ENCODE measurements at regions not wholly inside any gene's neighbourhood (a gene's known extent, or its start where the extent isn't known, plus 50 kb on each side); places are given as distances from the start of the nearest gene placed in this dataset.

- H3K9me3 ChIP-seq (ENCODE audit: control insufficient read depth in 1 of 2, insufficient read depth in 1 of 2, low read depth in 1 of 2, low read length in 2 of 2), result no peaks in the 10 kb centered on the region
- intact Hi-C loops (cut with micrococcal nuclease), result no loop called here
- H3K27ac ChIP-seq (ENCODE audit: low read depth, low read length), result no peak overlapping the region
- no peak for ATAC-seq
- H3K4me1 ChIP-seq (ENCODE audit: control insufficient read depth in 1 of 2, insufficient read depth in 2 of 2, low read length in 2 of 2), result no peaks in the 10 kb centered on the region
- H3K9me2 ChIP-seq (ENCODE audit: insufficient read depth), result 0 out of 2 replicates have a peak, but pooled peaks cover 6% of the 10 kb centered on the region
- H3K9ac ChIP-seq (ENCODE audit: low read length), result no peak overlapping the region
- ChIA-PET RAD21 (ENCODE audit: low non-redundant PET in 1 of 2, low total read pairs in 2 of 2, uncharacterized antibody in 2 of 2, unreplicated experiment in 2 of 2) (no interaction called here), POLR2A (no interaction called here), CTCF (no interaction called here)
- no peaks in the 10 kb centered on the region for H3K36me3 ChIP-seq (ENCODE audit: control insufficient read depth in 1 of 2, insufficient read depth in 2 of 2, low read length in 2 of 2)
- no TSS peak for BruUV-seq (replicated peaks)
- no peak for DNase-seq (ENCODE audit: low read depth, low spot score)
- H3K79me2 ChIP-seq (ENCODE audit: insufficient read depth, low read length), result no peaks in the 10 kb centered on the region
- no peaks in the 10 kb centered on the region for H3K27me3 ChIP-seq (ENCODE audit: insufficient read depth, low read length)
- TF ChIP-seq, protein P1, sequence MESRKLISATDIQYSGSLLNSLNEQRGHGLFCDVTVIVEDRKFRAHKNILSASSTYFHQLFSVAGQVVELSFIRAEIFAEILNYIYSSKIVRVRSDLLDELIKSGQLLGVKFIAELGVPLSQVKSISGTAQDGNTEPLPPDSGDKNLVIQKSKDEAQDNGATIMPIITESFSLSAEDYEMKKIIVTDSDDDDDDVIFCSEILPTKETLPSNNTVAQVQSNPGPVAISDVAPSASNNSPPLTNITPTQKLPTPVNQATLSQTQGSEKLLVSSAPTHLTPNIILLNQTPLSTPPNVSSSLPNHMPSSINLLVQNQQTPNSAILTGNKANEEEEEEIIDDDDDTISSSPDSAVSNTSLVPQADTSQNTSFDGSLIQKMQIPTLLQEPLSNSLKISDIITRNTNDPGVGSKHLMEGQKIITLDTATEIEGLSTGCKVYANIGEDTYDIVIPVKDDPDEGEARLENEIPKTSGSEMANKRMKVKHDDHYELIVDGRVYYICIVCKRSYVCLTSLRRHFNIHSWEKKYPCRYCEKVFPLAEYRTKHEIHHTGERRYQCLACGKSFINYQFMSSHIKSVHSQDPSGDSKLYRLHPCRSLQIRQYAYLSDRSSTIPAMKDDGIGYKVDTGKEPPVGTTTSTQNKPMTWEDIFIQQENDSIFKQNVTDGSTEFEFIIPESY (IDR thresholded peaks at IDR 0.05; ENCODE audit: extremely low read depth, insufficient replicate concordance, low read length), result no peak
- TF ChIP-seq YY1 (IDR thresholded peaks at IDR 0.05; ENCODE audit: extremely low read depth, insufficient replicate concordance, low read depth, low read length), result no peak
- TF ChIP-seq SRF (IDR thresholded peaks at IDR 0.05; ENCODE audit: low read depth), result no peak
- TF ChIP-seq RAD21 (IDR thresholded peaks at IDR 0.05; ENCODE audit: low read depth), result no peak
- TF ChIP-seq ELF1 (IDR thresholded peaks at IDR 0.05; ENCODE audit: borderline replicate concordance, low read depth), result no peak
- no peak for TF ChIP-seq CEBPB (IDR thresholded peaks at IDR 0.05; ENCODE audit: low read depth)
- TF ChIP-seq POLR2A (IDR thresholded peaks at IDR 0.05; ENCODE audit: borderline replicate concordance, extremely low read depth, insufficient read depth, insufficient read length), result no peak
- no peak for TF ChIP-seq SIN3A (IDR thresholded peaks at IDR 0.05; ENCODE audit: low read depth)
- TF ChIP-seq MAX (IDR thresholded peaks at IDR 0.05), result no peak
- TF ChIP-seq, protein P2, sequence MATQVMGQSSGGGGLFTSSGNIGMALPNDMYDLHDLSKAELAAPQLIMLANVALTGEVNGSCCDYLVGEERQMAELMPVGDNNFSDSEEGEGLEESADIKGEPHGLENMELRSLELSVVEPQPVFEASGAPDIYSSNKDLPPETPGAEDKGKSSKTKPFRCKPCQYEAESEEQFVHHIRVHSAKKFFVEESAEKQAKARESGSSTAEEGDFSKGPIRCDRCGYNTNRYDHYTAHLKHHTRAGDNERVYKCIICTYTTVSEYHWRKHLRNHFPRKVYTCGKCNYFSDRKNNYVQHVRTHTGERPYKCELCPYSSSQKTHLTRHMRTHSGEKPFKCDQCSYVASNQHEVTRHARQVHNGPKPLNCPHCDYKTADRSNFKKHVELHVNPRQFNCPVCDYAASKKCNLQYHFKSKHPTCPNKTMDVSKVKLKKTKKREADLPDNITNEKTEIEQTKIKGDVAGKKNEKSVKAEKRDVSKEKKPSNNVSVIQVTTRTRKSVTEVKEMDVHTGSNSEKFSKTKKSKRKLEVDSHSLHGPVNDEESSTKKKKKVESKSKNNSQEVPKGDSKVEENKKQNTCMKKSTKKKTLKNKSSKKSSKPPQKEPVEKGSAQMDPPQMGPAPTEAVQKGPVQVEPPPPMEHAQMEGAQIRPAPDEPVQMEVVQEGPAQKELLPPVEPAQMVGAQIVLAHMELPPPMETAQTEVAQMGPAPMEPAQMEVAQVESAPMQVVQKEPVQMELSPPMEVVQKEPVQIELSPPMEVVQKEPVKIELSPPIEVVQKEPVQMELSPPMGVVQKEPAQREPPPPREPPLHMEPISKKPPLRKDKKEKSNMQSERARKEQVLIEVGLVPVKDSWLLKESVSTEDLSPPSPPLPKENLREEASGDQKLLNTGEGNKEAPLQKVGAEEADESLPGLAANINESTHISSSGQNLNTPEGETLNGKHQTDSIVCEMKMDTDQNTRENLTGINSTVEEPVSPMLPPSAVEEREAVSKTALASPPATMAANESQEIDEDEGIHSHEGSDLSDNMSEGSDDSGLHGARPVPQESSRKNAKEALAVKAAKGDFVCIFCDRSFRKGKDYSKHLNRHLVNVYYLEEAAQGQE (IDR thresholded peaks at IDR 0.05; ENCODE audit: low read depth), result no peak
- TF ChIP-seq EGR1 (IDR thresholded peaks at IDR 0.05; ENCODE audit: low read depth), result no peak
- no peak for TF ChIP-seq ATF3 (IDR thresholded peaks at IDR 0.05)
- TF ChIP-seq POLR2AphosphoS5 (IDR thresholded peaks at IDR 0.05; ENCODE audit: low read depth, low read length), result no peak
- TF ChIP-seq ZFX (IDR thresholded peaks at IDR 0.05), result no peak
- TF ChIP-seq SP1 (IDR thresholded peaks at IDR 0.05; ENCODE audit: low read depth), result no peak
- TF ChIP-seq, protein P3, sequence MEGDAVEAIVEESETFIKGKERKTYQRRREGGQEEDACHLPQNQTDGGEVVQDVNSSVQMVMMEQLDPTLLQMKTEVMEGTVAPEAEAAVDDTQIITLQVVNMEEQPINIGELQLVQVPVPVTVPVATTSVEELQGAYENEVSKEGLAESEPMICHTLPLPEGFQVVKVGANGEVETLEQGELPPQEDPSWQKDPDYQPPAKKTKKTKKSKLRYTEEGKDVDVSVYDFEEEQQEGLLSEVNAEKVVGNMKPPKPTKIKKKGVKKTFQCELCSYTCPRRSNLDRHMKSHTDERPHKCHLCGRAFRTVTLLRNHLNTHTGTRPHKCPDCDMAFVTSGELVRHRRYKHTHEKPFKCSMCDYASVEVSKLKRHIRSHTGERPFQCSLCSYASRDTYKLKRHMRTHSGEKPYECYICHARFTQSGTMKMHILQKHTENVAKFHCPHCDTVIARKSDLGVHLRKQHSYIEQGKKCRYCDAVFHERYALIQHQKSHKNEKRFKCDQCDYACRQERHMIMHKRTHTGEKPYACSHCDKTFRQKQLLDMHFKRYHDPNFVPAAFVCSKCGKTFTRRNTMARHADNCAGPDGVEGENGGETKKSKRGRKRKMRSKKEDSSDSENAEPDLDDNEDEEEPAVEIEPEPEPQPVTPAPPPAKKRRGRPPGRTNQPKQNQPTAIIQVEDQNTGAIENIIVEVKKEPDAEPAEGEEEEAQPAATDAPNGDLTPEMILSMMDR (IDR thresholded peaks at IDR 0.05 in 2 of 3, conservative IDR thresholded peaks at IDR 0.05 in 1 of 3; ENCODE audit: borderline replicate concordance in 1 of 3, insufficient read depth in 1 of 3, low read depth in 2 of 3, low read length in 2 of 3), result no peak
- TF ChIP-seq FOSL1 (IDR thresholded peaks at IDR 0.05; ENCODE audit: low read depth), result no peak
- TF ChIP-seq EZH2 (IDR thresholded peaks at IDR 0.05), result no peak
- no peak overlapping the region for H3K4me2 ChIP-seq (ENCODE audit: low read length)
- no peaks in the 10 kb centered on the region for H4K20me1 ChIP-seq (ENCODE audit: insufficient read depth)
- no peak overlapping the region for H3K4me3 ChIP-seq (replicated peaks in 1 of 2; ENCODE audit: low read depth in 1 of 2, low read length in 2 of 2)
- no peak overlapping the region for H2AFZ ChIP-seq (ENCODE audit: low read depth, low read length, poor library complexity, severe bottlenecking)
These were observed 854.3 kb downstream of the METTL15 start for GRCh38 chr11:28962502-28962901.
